IPS DF 4.7 (cell line): ENCODE measurements at regions not wholly inside any gene's neighbourhood (a gene's known extent, or its start where the extent isn't known, plus 50 kb on each side); places are given as distances from the start of the nearest gene placed in this dataset.

Experiments
- DNase-seq: peaks from one replicate; pipeline ENCODE4 v3.0.0-alpha.2; 2013; ENCODE audit warnings: low spot score; ENCODE audit errors: extremely low read depth

- no peak for DNase-seq
Observed at GRCh38 chr6:163963205-163964120, 548.9 kb downstream of the QKI start.

GRCh38 chr6:163962627-163963117 is 548.2 kb downstream of the QKI start:
- no peak for DNase-seq

DNA sequence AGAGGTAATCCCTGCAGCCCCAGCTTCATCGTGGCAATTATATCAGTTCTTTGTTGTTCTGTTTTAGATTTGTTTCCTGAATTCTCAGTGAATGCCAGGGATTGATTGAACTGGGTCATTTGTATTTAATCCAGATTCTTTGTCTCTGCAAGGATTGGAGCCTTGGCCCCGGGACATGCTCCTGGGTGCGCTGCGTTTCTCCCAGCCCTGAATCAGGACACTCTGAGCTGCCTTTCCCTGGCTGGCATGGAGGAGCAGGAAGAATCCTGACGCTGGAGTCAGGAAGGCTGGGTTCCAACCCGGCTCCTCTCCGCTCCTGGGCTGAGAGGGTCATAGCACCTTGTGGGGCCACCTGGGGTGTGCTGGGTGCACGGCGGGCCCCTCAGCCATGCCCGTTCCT is 545.6 kb downstream of the QKI start:
- DNase-seq = no peak

- no peak for DNase-seq
Observed at GRCh38 chr6:163958646-163959045, 544.1 kb downstream of the QKI start.

- peak; percentile 51 for DNase-seq
Observed at GRCh38 chr6:163956571-163957407, 542.3 kb downstream of the QKI start.

DNA sequence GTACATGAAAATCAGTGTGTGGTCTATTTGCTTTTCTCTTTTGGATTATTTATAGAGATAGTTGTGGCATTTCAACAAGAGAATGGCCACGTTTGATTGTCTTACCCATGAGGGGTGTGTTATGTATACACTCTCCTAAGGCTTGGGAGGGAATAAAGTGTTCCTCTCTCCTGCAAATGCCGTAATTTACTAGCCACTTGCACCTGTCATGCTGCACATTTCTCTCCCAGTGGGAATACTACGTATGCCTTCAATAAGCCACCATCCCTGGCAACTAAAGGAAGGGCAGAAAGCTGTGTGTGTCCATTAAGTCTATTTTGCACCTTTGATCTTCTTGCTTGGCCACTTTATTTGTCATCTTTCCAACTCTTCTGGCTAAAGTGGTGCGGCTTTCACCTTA is 541.2 kb downstream of the QKI start:
- no peak for DNase-seq

- no peak for DNase-seq
Observed at GRCh38 chr6:163955096-163955495, 540.6 kb downstream of the QKI start.

DNA sequence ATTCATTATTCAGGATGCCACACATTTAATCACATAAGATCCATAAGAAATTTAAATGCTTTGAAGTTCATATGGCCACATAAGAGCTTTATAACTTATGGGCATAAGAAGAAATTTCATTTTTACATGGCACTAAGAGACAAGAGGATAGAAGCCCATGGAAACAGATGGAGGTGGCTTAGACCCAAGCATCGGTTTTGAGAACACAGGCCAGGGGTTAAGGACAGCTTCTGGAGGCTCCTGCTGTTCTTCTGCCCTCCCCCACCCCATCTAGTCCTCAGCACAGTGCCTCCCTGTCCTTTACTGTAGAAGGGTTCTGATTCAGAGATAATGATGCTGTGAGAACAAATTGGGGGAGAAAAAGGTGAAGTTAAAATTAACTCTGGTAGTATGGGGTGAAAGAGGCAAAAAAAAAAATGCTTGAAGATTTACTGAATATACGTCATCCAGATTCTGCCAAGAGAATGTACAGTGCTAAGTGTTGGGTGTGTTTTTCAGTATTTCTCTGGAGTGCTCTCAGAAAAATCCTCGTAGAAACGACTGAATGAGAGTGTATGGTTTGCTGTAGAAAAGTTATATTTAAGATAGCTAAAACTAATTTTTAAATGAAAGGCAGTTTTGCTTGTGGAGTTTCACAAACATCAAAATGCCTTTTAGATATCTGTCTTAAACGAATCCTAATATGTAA is 539.7 kb downstream of the QKI start:
- DNase-seq = no peak

- DNase-seq = no peak
Observed at GRCh38 chr6:163952005-163952404, 537.5 kb downstream of the QKI start.

- no peak for DNase-seq
Observed at GRCh38 chr6:163951326-163951725, 536.8 kb downstream of the QKI start.

- no peak for DNase-seq
Observed at GRCh38 chr6:163950159-163950558, 535.6 kb downstream of the QKI start.

GRCh38 chr6:163949431-163949830 is 534.9 kb downstream of the QKI start:
- no peak for DNase-seq

GRCh38 chr6:163948250-163948649 is 533.7 kb downstream of the QKI start:
- no peak for DNase-seq

DNA sequence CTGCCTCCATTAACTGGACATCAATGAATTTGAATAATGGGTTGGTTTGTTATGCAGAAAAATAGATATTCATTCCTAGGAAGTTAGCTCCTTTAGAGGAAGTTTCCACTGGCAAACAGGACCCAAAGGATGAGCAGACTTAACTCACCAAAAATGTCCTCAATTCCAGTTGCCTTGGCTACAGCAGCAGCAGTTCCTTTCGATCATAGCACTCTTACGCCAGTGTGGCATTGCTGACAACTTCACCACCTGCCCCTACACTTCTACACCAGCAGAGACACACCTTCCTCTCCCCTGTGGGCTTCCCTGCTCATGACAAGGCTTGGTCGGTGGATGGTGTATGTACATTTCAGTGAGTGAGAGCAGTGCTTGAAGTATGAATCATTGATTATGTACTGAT is 532.8 kb downstream of the QKI start:
- DNase-seq = no peak

- no peak for DNase-seq
Observed at GRCh38 chr6:163946437-163946836, 531.9 kb downstream of the QKI start.

DNA sequence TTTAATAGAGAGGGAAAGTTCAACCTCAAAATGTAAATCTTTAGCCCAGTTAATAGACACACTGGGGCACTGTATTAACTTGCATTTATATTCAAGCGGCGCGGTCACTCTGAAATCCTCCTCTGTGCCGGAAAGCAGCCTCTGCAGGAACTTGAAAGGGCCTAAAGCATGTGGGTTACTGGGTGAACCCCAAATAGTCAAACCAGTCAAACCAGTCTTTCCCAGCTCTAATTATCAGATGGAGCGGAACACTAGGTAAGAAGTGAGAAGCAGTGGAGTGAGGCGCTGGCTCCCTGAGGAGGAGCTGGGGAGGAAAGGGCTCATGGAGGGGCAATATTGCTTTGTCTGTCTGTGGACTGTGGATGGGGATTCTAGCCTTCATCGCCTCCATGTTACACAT is 531.3 kb downstream of the QKI start:
- DNase-seq = no peak

GRCh38 chr6:163944897-163945296 is 530.4 kb downstream of the QKI start:
- DNase-seq = no peak

- DNase-seq = peak; percentile 74
Observed at GRCh38 chr6:163943607-163944385, 529.3 kb downstream of the QKI start.

GRCh38 chr6:163942790-163943189 is 528.3 kb downstream of the QKI start:
- DNase-seq = no peak

DNA sequence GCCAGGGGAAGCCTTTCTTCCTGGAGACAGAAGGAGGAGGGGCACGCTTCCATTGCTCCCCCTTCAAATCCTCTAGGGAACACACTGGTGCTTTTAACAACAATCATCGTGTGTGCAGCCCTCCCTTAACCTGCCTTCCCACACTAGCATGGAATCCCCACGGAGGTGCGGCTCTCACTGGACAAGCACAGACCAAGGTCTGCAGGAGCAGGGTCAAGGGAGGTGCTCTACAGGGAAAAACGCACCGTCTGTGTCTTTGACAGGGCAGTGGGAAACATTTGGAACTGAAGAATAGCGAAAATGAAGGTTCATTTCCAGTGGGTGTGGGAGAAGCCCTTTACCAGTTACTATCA is 527.1 kb downstream of the QKI start:
- no peak for DNase-seq
